RWPE1 (cell line): ENCODE measurements at regions not wholly inside any gene's neighbourhood (a gene's known extent, or its start where the extent isn't known, plus 50 kb on each side); places are given as distances from the start of the nearest gene placed in this dataset.
A peak's percentile ranks its signal among the peaks of the same experiment; 100 is the strongest.

Source experiments
- CTCF ChIA-PET: fragments of 350-600 bp; sonication (Branson Sonifier 250); formaldehyde crosslinking; extraction: SDS; loops from one replicate; lab custom pipeline; 2021; lab: Yijun Ruan, JAX
- POLR2A ChIA-PET: fragments of 400-600 bp; formaldehyde crosslinking; extraction: SDS; loops from one replicate; lab custom pipeline; 2020; ENCODE audit warnings: antibody characterized with exemption; ENCODE audit not compliant: low non-redundant PET; lab: Yijun Ruan, JAX
- DNase-seq: peaks from one replicate; pipeline ENCODE4 v3.0.0; 2012; ENCODE audit warnings: low spot score
- H3K27ac ChIP-seq: fragments of 450-650 bp; 2 replicates; pipeline ENCODE4 v1.5.1; 2017
- TF ChIP-seq, protein P1 (sequence below): fragments of 450-650 bp; conservative IDR thresholded peaks from 2 replicates; pipeline ENCODE4 v1.5.1; 2017; ENCODE audit warnings: low read depth, mild to moderate bottlenecking

DNA sequence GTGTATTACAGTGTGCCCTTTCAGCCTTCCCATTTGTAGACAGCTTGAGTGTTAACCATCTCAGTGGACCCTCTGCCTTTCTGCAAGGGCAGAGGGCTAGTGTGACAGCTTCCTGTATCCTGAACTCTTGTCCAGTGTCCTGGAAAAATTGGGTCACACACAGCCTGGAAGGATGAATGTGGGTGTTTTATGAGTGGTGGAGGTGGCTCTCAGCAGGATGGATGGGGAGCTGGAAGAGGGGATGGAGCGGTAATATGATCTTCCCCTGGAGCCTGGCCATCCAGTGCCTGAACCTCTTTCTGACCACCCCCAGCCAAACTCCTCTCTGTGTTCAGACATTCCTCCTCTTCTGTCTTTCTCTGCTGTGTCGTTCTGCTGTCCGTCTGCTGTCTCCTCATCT, 113.0 kb downstream of the KIF4B start:
- TF ChIP-seq, protein P1, sequence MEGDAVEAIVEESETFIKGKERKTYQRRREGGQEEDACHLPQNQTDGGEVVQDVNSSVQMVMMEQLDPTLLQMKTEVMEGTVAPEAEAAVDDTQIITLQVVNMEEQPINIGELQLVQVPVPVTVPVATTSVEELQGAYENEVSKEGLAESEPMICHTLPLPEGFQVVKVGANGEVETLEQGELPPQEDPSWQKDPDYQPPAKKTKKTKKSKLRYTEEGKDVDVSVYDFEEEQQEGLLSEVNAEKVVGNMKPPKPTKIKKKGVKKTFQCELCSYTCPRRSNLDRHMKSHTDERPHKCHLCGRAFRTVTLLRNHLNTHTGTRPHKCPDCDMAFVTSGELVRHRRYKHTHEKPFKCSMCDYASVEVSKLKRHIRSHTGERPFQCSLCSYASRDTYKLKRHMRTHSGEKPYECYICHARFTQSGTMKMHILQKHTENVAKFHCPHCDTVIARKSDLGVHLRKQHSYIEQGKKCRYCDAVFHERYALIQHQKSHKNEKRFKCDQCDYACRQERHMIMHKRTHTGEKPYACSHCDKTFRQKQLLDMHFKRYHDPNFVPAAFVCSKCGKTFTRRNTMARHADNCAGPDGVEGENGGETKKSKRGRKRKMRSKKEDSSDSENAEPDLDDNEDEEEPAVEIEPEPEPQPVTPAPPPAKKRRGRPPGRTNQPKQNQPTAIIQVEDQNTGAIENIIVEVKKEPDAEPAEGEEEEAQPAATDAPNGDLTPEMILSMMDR: no peak
- POLR2A ChIA-PET: no interaction called here
- DNase-seq: no peak
- no peak overlapping the region for H3K27ac ChIP-seq
- CTCF ChIA-PET: no interaction called here

DNA sequence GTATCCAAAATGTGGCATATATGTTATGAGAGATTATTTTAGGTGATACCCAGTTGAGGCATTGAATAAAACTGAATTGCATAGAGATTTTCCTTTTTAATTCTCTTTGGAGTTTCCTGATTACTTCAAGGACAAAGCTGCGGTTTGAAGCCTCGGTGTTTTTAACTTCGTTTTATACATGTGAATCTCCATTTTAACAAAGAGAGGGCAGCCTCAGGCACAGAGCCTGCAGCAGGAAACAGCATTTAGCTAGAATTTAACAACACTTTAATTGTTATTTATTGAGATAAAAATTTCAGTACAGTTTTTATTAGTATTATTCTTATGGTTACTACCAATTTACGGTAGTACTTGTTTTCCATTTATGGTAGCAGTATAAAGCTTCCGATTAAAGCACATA, 114.0 kb downstream of the KIF4B start:
- ChIA-PET POLR2A (no interaction called here), CTCF (no interaction called here)
- no peak overlapping the region for H3K27ac ChIP-seq
- no peak for DNase-seq
- TF ChIP-seq, protein P1: no peak

DNA sequence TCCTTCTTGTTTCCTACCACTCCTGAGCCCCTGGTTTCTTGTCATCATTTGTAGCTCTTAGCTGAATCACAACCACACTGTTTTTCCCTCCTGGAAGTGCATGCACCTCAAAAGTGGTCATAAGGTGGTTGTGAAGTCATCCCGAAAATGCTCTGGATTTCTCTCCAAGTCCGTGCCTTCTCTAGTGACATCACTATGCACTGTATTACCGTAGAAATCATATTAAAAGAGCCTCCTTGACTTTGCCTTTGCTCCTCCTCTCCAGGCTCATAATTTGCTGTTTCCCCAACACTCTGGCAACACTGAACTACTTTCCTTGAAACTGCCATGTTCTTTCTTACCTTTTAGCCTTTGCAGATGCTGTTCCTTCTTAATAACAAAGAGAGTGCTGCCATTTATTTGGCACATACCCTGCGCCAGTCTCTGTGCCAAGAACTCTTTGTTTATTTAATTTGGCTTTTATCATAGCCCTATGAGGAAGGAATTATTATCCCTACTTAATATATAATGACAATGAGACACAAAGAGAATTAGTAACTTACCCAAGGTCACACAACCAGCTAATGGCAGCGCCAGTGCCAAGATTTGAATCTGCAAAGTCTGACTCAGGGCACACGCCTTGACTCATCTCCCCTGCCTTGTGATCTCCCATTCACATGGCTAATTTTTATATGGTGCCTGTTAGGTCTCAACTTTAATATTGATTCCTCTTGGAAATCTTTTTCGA, 115.4 kb downstream of the KIF4B start:
- TF ChIP-seq, protein P1: no peak
- DNase-seq: peak; percentile 50
- CTCF ChIA-PET: no interaction called here

DNA sequence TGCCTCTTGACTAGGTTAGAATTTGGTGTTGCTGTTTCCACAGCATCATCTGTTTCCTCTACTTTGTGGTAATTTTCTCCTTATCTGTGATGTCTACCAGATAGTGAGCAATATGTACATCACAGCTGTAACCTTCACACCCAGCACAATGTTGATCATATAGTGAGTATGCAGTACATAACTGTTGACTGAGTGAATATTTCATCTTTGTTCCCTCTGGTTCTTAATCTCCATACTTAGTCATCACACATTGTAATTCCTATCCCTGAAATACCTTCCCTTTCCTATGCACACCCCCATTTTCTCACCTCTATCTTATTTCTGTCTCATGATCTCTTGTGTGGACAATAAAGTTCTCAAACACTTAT, 115.9 kb downstream of the KIF4B start:
- POLR2A ChIA-PET: no interaction called here
- H3K27ac ChIP-seq: no peak overlapping the region
- CTCF ChIA-PET: no interaction called here
- peak; percentile 57 for DNase-seq
- TF ChIP-seq, protein P1: no peak

More for the DNA sequence above, 115.4 kb downstream of the KIF4B start:
- no peak overlapping the region for H3K27ac ChIP-seq
- POLR2A ChIA-PET: no interaction called here

DNA sequence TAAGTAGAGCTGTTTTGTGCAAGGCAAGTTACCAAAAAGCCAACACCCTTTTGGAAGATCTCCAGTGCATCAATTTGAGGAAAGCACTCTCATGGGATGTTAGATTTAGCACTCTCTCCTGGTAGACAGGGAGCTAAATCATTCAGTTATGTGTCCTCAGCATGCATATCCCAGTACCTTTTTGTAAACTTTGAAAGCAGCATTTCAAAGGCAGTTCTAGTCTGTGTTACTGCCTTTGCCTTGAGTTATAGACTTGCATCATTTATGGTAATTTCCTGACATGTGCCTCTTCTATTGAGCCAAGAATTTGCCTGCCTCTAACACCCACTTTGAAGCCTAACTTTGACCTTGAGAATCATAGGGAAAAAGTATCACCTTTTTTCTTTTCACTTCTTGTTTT, 120.6 kb downstream of the KIF4B start:
- CTCF ChIA-PET: no interaction called here
- TF ChIP-seq, protein P1: no peak
- POLR2A ChIA-PET: no interaction called here
- no peak overlapping the region for H3K27ac ChIP-seq
- DNase-seq: no peak

DNA sequence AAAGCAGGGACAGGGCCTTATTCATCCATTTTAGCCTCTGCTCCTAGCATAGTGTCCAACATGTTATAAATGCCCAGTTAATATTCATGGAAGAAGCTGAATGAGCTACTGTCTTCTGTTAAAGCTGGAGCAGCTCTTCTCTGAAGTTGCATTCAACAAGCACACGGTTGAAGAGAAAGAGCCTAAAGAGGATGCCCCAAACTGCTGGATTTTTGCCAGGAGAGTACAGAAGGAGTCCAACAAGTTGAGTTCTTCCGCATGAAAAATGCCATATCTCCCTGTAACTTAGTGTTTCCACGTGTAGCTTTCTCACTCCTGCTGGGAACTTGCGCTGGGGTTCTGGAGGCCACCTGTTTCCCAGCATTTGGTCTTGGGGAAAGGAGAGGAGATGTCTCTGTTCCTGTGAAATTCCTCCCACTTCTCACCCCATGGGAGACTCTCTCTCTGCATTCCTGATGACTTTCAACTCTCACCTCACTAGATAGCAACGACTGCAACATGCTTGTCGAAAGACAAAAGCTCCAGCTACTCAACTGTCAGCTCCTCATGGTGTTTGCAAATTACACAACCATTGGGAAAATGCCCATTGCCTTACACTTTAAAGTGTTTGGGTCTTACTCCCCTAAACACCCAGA, 122.8 kb downstream of the KIF4B start:
- no peak for DNase-seq
- ChIA-PET CTCF (no interaction called here), POLR2A (no interaction called here)
- H3K27ac ChIP-seq: no peak overlapping the region
- TF ChIP-seq, protein P1: no peak
